Medulla oblongata (tissue), 1 donor: ENCODE measurements at regions not wholly inside any gene's neighbourhood (a gene's known extent, or its start where the extent isn't known, plus 50 kb on each side); places are given as distances from the start of the nearest gene placed in this dataset.

Source experiments
- DNase-seq: peaks from one replicate; pipeline ENCODE4 v3.0.0-alpha.2; 2015; ENCODE audit errors: extremely low spot score

- DNase-seq = no peak
Measured at GRCh38 chr13:97135883-97136282, 86.2 kb upstream of the MBNL2 start.

GRCh38 chr13:97136418-97136817 lies 85.7 kb upstream of the MBNL2 start:
- DNase-seq = no peak

- DNase-seq = no peak
Measured at GRCh38 chr13:97139691-97140090, 82.4 kb upstream of the MBNL2 start.

- no peak for DNase-seq
Measured at GRCh38 chr13:97140131-97140530, 82.0 kb upstream of the MBNL2 start.

GRCh38 chr13:97140611-97141010 lies 81.5 kb upstream of the MBNL2 start:
- no peak for DNase-seq

- DNase-seq = no peak
Measured at GRCh38 chr13:97141097-97141496, 81.0 kb upstream of the MBNL2 start.

GRCh38 chr13:97141564-97142005 lies 80.5 kb upstream of the MBNL2 start:
- DNase-seq = peak; percentile 49

- DNase-seq = no peak
Measured at GRCh38 chr13:97142452-97142851, 79.7 kb upstream of the MBNL2 start.

GRCh38 chr13:97145057-97145456 lies 77.1 kb upstream of the MBNL2 start:
- DNase-seq = no peak

- no peak for DNase-seq
Measured at GRCh38 chr13:97148894-97149293, 73.2 kb upstream of the MBNL2 start.

GRCh38 chr13:97160421-97160820 lies 61.7 kb upstream of the MBNL2 start:
- no peak for DNase-seq

- no peak for DNase-seq
Measured at GRCh38 chr13:97161582-97162231, 60.4 kb upstream of the MBNL2 start.

- no peak for DNase-seq
Measured at GRCh38 chr13:97165502-97166425, 56.4 kb upstream of the MBNL2 start.

GRCh38 chr13:97171136-97171535 lies 51.0 kb upstream of the MBNL2 start:
- DNase-seq = no peak
